ENCODE measurements at regions not wholly inside any gene's neighbourhood (a gene's known extent, or its start where the extent isn't known, plus 50 kb on each side); places are given as distances from the start of the nearest gene placed in this dataset.

DNA sequence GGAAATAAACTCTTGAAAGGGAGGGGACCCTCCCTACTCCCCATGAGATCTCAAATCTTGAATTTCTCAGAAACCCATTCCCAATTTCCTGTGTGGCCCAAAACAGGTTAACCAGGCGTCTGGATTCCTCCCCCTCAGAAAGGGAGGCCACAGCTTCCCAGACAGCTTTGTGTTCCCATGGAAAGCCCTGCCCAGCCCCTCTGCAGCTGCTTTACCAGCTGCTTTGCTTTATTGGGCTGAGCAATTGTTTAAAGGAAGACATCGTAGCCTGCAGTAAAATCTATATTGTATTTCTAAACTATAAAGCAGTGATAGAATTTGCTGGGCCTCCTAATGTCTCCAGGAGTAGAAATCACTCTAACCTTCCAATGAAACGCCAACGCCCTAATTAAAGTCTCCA is 97.4 kb downstream of the CHST1 start:
- peaks cover 5% of the 10 kb centered on the region; the same call in 1 of the 2 replicates for H3K27me3 ChIP-seq (ENCODE audit: control insufficient read depth, insufficient read depth, low read length)
- TF ChIP-seq, protein P1, sequence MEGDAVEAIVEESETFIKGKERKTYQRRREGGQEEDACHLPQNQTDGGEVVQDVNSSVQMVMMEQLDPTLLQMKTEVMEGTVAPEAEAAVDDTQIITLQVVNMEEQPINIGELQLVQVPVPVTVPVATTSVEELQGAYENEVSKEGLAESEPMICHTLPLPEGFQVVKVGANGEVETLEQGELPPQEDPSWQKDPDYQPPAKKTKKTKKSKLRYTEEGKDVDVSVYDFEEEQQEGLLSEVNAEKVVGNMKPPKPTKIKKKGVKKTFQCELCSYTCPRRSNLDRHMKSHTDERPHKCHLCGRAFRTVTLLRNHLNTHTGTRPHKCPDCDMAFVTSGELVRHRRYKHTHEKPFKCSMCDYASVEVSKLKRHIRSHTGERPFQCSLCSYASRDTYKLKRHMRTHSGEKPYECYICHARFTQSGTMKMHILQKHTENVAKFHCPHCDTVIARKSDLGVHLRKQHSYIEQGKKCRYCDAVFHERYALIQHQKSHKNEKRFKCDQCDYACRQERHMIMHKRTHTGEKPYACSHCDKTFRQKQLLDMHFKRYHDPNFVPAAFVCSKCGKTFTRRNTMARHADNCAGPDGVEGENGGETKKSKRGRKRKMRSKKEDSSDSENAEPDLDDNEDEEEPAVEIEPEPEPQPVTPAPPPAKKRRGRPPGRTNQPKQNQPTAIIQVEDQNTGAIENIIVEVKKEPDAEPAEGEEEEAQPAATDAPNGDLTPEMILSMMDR (IDR thresholded peaks at IDR 0.05): no peak
- TF ChIP-seq SIN3A (IDR thresholded peaks at IDR 0.05; ENCODE audit: borderline replicate concordance, insufficient read depth, low read depth, low read length): no peak
- TF ChIP-seq TCF7L2 (IDR thresholded peaks at IDR 0.05; ENCODE audit: low read depth, low read length): no peak
- TF ChIP-seq, protein P2, sequence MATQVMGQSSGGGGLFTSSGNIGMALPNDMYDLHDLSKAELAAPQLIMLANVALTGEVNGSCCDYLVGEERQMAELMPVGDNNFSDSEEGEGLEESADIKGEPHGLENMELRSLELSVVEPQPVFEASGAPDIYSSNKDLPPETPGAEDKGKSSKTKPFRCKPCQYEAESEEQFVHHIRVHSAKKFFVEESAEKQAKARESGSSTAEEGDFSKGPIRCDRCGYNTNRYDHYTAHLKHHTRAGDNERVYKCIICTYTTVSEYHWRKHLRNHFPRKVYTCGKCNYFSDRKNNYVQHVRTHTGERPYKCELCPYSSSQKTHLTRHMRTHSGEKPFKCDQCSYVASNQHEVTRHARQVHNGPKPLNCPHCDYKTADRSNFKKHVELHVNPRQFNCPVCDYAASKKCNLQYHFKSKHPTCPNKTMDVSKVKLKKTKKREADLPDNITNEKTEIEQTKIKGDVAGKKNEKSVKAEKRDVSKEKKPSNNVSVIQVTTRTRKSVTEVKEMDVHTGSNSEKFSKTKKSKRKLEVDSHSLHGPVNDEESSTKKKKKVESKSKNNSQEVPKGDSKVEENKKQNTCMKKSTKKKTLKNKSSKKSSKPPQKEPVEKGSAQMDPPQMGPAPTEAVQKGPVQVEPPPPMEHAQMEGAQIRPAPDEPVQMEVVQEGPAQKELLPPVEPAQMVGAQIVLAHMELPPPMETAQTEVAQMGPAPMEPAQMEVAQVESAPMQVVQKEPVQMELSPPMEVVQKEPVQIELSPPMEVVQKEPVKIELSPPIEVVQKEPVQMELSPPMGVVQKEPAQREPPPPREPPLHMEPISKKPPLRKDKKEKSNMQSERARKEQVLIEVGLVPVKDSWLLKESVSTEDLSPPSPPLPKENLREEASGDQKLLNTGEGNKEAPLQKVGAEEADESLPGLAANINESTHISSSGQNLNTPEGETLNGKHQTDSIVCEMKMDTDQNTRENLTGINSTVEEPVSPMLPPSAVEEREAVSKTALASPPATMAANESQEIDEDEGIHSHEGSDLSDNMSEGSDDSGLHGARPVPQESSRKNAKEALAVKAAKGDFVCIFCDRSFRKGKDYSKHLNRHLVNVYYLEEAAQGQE (IDR thresholded peaks at IDR 0.05; ENCODE audit: insufficient read depth in 1 of 2, low read depth in 2 of 2, low read length in 1 of 2): no peak
- TF ChIP-seq POLR2AphosphoS5 (IDR thresholded peaks at IDR 0.05; ENCODE audit: low read depth, low read length): no peak
- ChIA-PET POLR2A (no interaction called here), CTCF (no interaction called here)
- H3K4me1 ChIP-seq (ENCODE audit: control insufficient read depth, insufficient read depth, low read length): no peaks in the 10 kb centered on the region
- no peak overlapping the region for H3K27ac ChIP-seq (ENCODE audit: low read length)
- no peak for ATAC-seq
- DNase-seq (ENCODE audit: low read depth, low spot score): no peak
- H3K4me3 ChIP-seq (ENCODE audit: low read depth in 2 of 2, low read length in 2 of 2): no peak overlapping the region
- H3K9me3 ChIP-seq (ENCODE audit: control insufficient read depth, insufficient read depth, low read depth, low read length): no peaks in the 10 kb centered on the region
- in situ Hi-C loops (cut with HindIII; ENCODE audit: low pct_unique_long_range_greater_than_20kb, low sequenced_read_pairs) (no loop called here), intact Hi-C loops (cut with micrococcal nuclease; ENCODE audit: unreplicated experiment) (no loop called here)
- no TSS peak for BruUV-seq (replicated peaks)
- H3K36me3 ChIP-seq (ENCODE audit: control insufficient read depth, insufficient read depth, low read length): no peaks in the 10 kb centered on the region

DNA sequence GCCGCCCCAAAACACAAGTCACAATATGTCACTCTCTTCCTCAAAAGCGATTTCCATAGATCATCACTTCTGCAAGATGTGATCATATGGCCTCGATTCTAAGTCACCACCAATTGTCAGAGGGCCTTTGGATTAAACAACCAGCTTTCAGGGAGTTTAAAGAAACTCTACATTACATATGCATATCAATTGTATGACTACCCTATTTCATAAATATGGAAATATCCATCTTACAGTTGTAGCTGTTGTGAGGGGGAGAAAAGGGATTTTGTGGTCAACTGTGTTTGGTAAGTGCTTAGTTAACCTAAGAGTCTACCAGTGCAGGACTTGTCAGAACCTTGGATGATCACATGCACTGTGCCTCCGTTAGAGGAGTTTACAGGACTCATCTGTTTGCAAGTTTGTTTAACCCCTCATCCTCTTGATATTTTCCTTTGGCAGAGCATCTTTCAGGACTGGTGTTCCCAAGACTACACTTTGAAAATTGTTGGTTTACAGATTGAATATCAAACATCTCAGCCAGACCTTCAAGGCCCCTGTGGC is 99.9 kb downstream of the CHST1 start:
- DNase-seq (ENCODE audit: low read depth, low spot score) (no peak), ATAC-seq (no peak)
- Histone ChIP-seq H3K27ac (ENCODE audit: low read length) (no peak overlapping the region), H3K4me1 (ENCODE audit: control insufficient read depth, insufficient read depth, low read length) (no peaks in the 10 kb centered on the region), H3K9me3 (ENCODE audit: control insufficient read depth, insufficient read depth, low read depth, low read length) (no peaks in the 10 kb centered on the region), H3K36me3 (ENCODE audit: control insufficient read depth, insufficient read depth, low read length) (no peaks in the 10 kb centered on the region), H3K27me3 (ENCODE audit: control insufficient read depth, insufficient read depth, low read length) (peaks cover 2% of the 10 kb centered on the region; the same call in 1 of the 2 replicates), H3K4me3 (ENCODE audit: low read depth in 2 of 2, low read length in 2 of 2) (no peak overlapping the region)
- in situ Hi-C loops (cut with HindIII; ENCODE audit: low pct_unique_long_range_greater_than_20kb, low sequenced_read_pairs): no loop called here
- TF ChIP-seq, protein P1 (IDR thresholded peaks at IDR 0.05): no peak
- TF ChIP-seq POLR2AphosphoS5 (IDR thresholded peaks at IDR 0.05; ENCODE audit: low read depth, low read length): no peak
- intact Hi-C loops (cut with micrococcal nuclease; ENCODE audit: unreplicated experiment): no loop called here
- no TSS peak for BruUV-seq (replicated peaks)
- POLR2A ChIA-PET: no interaction called here
- CTCF ChIA-PET: interaction anchor here (0.6 kb wide), 1 partner anchor 224 kb away, joined by 3 read pairs; no protein-coding TSS in a partner anchor

Measured in Panc1 (cell line).